ENCODE measurements at regions not wholly inside any gene's neighbourhood (a gene's known extent, or its start where the extent isn't known, plus 50 kb on each side); places are given as distances from the start of the nearest gene placed in this dataset.

GRCh38 chr11:33646629-33647028 lies 54.0 kb downstream of the C11orf91 start:
- WGBS, 2 donors = 57 to 67% methylated on average over 3 of the region's 3 CpGs
- TF ChIP-seq POLR2A (IDR thresholded peaks at IDR 0.05) = no peak
- no peak for TF ChIP-seq CTCF (IDR thresholded peaks at IDR 0.05)
- peak in 1 of 2 donors; percentile 3 for DNase-seq (ENCODE audit: low spot score in 2 of 2)
- H3K4me3 ChIP-seq (ENCODE audit: low read depth, poor library complexity, severe bottlenecking) = no peak overlapping the region
- intact Hi-C loops (cut with DNase I; ENCODE audit: low total_unique reads) = no loop called here

GRCh38 chr11:33646168-33646567 lies 54.5 kb downstream of the C11orf91 start:
- no peak for DNase-seq (ENCODE audit: low spot score in 2 of 2)
- intact Hi-C loops (cut with DNase I; ENCODE audit: low total_unique reads) = no loop called here
- WGBS, 2 donors = 88 to 94% methylated on average over 4 of the region's 4 CpGs
- no peak for TF ChIP-seq CTCF (IDR thresholded peaks at IDR 0.05)
- no peak for TF ChIP-seq POLR2A (IDR thresholded peaks at IDR 0.05)
- H3K4me3 ChIP-seq (ENCODE audit: low read depth, poor library complexity, severe bottlenecking) = no peak overlapping the region

GRCh38 chr11:33645686-33646085 lies 54.9 kb downstream of the C11orf91 start:
- intact Hi-C loops (cut with DNase I; ENCODE audit: low total_unique reads) = no loop called here
- TF ChIP-seq CTCF (IDR thresholded peaks at IDR 0.05) = no peak
- no peak for TF ChIP-seq POLR2A (IDR thresholded peaks at IDR 0.05)
- no peak overlapping the region for H3K4me3 ChIP-seq (ENCODE audit: low read depth, poor library complexity, severe bottlenecking)
- WGBS, 2 donors = 90 to 98% methylated on average over 12 to 15 of the region's 20 CpGs
- DNase-seq (ENCODE audit: low spot score in 2 of 2) = no peak

GRCh38 chr11:33643167-33643824 lies 57.3 kb downstream of the C11orf91 start:
- no peak overlapping the region for H3K4me3 ChIP-seq (ENCODE audit: low read depth, poor library complexity, severe bottlenecking)
- intact Hi-C loops (cut with DNase I; ENCODE audit: low total_unique reads) = no loop called here
- no peak for TF ChIP-seq POLR2A (IDR thresholded peaks at IDR 0.05)
- TF ChIP-seq CTCF (IDR thresholded peaks at IDR 0.05) = no peak
- no peak for DNase-seq (ENCODE audit: low spot score in 2 of 2)
- WGBS, 2 donors = 60 to 65% methylated on average over 3 of the region's 3 CpGs

- TF ChIP-seq CTCF (IDR thresholded peaks at IDR 0.05) (no peak), POLR2A (IDR thresholded peaks at IDR 0.05) (no peak)
- WGBS, 2 donors = 60 to 79% methylated on average over 8 of the region's 8 CpGs
- intact Hi-C loops (cut with DNase I; ENCODE audit: low total_unique reads) = no loop called here
- DNase-seq (ENCODE audit: low spot score in 2 of 2) = peak in 1 of 2 donors; percentile 14
- H3K4me3 ChIP-seq (ENCODE audit: low read depth, poor library complexity, severe bottlenecking) = no peak overlapping the region
Measured at GRCh38 chr11:33642461-33643166, 58.0 kb downstream of the C11orf91 start.
